ENCODE measurements at regions not wholly inside any gene's neighbourhood (a gene's known extent, or its start where the extent isn't known, plus 50 kb on each side); places are given as distances from the start of the nearest gene placed in this dataset.
"Not testable (repeated sequence)": the region's sequence is repeated elsewhere in the genome, so short reads cannot be mapped to it uniquely, and the experiment has no call there.

- Histone ChIP-seq H3K4me3 (no peak overlapping the region), H3K27ac (no peak overlapping the region)
- DNase-seq (ENCODE audit: low spot score): no peak
Observed at GRCh38 chr21:17679002-17679600, 66.4 kb upstream of the BTG3 start.

GRCh38 chr21:17676930-17677329, 64.2 kb upstream of the BTG3 start:
- not testable (repeated sequence) for H3K27ac ChIP-seq; H3K4me3 ChIP-seq; DNase-seq (ENCODE audit: low spot score)

More at GRCh38 chr21:17679002-17679600, 66.4 kb upstream of the BTG3 start:
- TF ChIP-seq CTCF (IDR thresholded peaks at IDR 0.05): peak; percentile 54

- TF ChIP-seq CTCF (IDR thresholded peaks at IDR 0.05): no peak
- H3K27ac ChIP-seq: no peak overlapping the region
- no peak for DNase-seq (ENCODE audit: low spot score)
- H3K4me3 ChIP-seq: no peak overlapping the region
Observed at GRCh38 chr21:17674106-17674505, 61.4 kb upstream of the BTG3 start.

- H3K27ac ChIP-seq: no peak overlapping the region
- no peak for TF ChIP-seq CTCF (IDR thresholded peaks at IDR 0.05)
- DNase-seq (ENCODE audit: low spot score): no peak
Observed at GRCh38 chr21:17673261-17674020, 60.7 kb upstream of the BTG3 start.

GRCh38 chr21:17671733-17672132, 59.0 kb upstream of the BTG3 start:
- DNase-seq (ENCODE audit: low spot score): no peak
- H3K27ac ChIP-seq: no peak overlapping the region
- no peak overlapping the region for H3K4me3 ChIP-seq
- no peak for TF ChIP-seq CTCF (IDR thresholded peaks at IDR 0.05)

More at GRCh38 chr21:17673261-17674020, 60.7 kb upstream of the BTG3 start:
- H3K4me3 ChIP-seq: no peak overlapping the region

- TF ChIP-seq CTCF (IDR thresholded peaks at IDR 0.05): no peak
- Histone ChIP-seq H3K27ac (no peak overlapping the region), H3K4me3 (no peak overlapping the region)
- no peak for DNase-seq (ENCODE audit: low spot score)
Observed at GRCh38 chr21:17668479-17669140, 55.9 kb upstream of the BTG3 start.

GRCh38 chr21:17667256-17667655, 54.6 kb upstream of the BTG3 start:
- no peak for TF ChIP-seq CTCF (IDR thresholded peaks at IDR 0.05)
- DNase-seq (ENCODE audit: low spot score): no peak
- Histone ChIP-seq H3K27ac (no peak overlapping the region), H3K4me3 (no peak overlapping the region)
